BE2C (cell line): ENCODE measurements at regions not wholly inside any gene's neighbourhood (a gene's known extent, or its start where the extent isn't known, plus 50 kb on each side); places are given as distances from the start of the nearest gene placed in this dataset.
A peak's percentile ranks its signal among the peaks of the same experiment; 100 is the strongest.

Experiments
- DNase-seq: peaks from one replicate; pipeline ENCODE4 v3.0.0-alpha.2; 2020
- H3K27me3 ChIP-seq: fragments of 250-450 bp; sonication (Bioruptor Pico); 2 replicates; pipeline ENCODE4 v1.5.1; 2020; ENCODE audit warnings: mild to moderate bottlenecking
- H3K36me3 ChIP-seq: fragments of 250-450 bp; sonication (Bioruptor Pico); 2 replicates; pipeline ENCODE4 v1.5.1; 2020; ENCODE audit warnings: mild to moderate bottlenecking
- H3K4me1 ChIP-seq: fragments of 250-450 bp; sonication (Bioruptor Pico); 2 replicates; pipeline ENCODE4 v1.5.1; 2020
- H3K4me3 ChIP-seq: 2 replicates; pipeline ENCODE4 v1.5.1; 2011; ENCODE audit warnings: low read depth, low read length
- H3K9me3 ChIP-seq: fragments of 250-450 bp; sonication (Bioruptor Pico); 2 replicates; pipeline ENCODE4 v1.5.1; 2020
- CTCF ChIP-seq: IDR thresholded peaks from 2 replicates; pipeline ENCODE4 v1.5.1; 2012; ENCODE audit warnings: mild to moderate bottlenecking, low read depth, low read length

GRCh38 chr6:27838945-27839625 is 73.1 kb downstream of the OR2B2 start:
- Histone ChIP-seq H3K36me3 (0 out of 2 replicates have a peak, but pooled peaks cover 2% of the 10 kb centered on the region), H3K4me1 (no peaks in the 10 kb centered on the region; the same call in 1 of the 2 replicates), H3K9me3 (no peaks in the 10 kb centered on the region), H3K4me3 (peak overlapping the region; percentile 97), H3K27me3 (no peaks in the 10 kb centered on the region)
- TF ChIP-seq CTCF: no peak
- DNase-seq: peak; percentile 64

GRCh38 chr6:27838058-27838944 is 73.9 kb downstream of the OR2B2 start:
- peak overlapping the region; percentile 97 for H3K4me3 ChIP-seq
- 0 out of 2 replicates have a peak, but pooled peaks cover 2% of the 10 kb centered on the region for H3K36me3 ChIP-seq
- H3K4me1 ChIP-seq: no peaks in the 10 kb centered on the region; the same call in 1 of the 2 replicates
- H3K9me3 ChIP-seq: no peaks in the 10 kb centered on the region
- TF ChIP-seq CTCF: no peak
- peak; percentile 93 for DNase-seq
- no peaks in the 10 kb centered on the region for H3K27me3 ChIP-seq

GRCh38 chr6:27837625-27838057 is 74.6 kb downstream of the OR2B2 start:
- H3K9me3 ChIP-seq: no peaks in the 10 kb centered on the region
- H3K4me3 ChIP-seq: peak overlapping the region; percentile 97
- no peak for DNase-seq
- H3K36me3 ChIP-seq: 0 out of 2 replicates have a peak, but pooled peaks cover 2% of the 10 kb centered on the region
- no peaks in the 10 kb centered on the region for H3K27me3 ChIP-seq
- TF ChIP-seq CTCF: no peak
- no peaks in the 10 kb centered on the region; the same call in 1 of the 2 replicates for H3K4me1 ChIP-seq

GRCh38 chr6:27836783-27837624 is 75.2 kb downstream of the OR2B2 start:
- Histone ChIP-seq H3K27me3 (no peaks in the 10 kb centered on the region), H3K9me3 (no peaks in the 10 kb centered on the region), H3K4me1 (no peaks in the 10 kb centered on the region; the same call in 1 of the 2 replicates), H3K36me3 (0 out of 2 replicates have a peak, but pooled peaks cover 2% of the 10 kb centered on the region), H3K4me3 (peak overlapping the region; percentile 97)
- DNase-seq: peak; percentile 78
- no peak for TF ChIP-seq CTCF

GRCh38 chr6:27836141-27836782 is 75.9 kb downstream of the OR2B2 start:
- Histone ChIP-seq H3K4me3 (peak overlapping the region; percentile 97), H3K9me3 (no peaks in the 10 kb centered on the region), H3K4me1 (no peaks in the 10 kb centered on the region; the same call in 1 of the 2 replicates), H3K36me3 (0 out of 2 replicates have a peak, but pooled peaks cover 2% of the 10 kb centered on the region), H3K27me3 (no peaks in the 10 kb centered on the region)
- no peak for DNase-seq
- no peak for TF ChIP-seq CTCF
